Liver (tissue), 3 donors: ENCODE measurements at regions not wholly inside any gene's neighbourhood (a gene's known extent, or its start where the extent isn't known, plus 50 kb on each side); places are given as distances from the start of the nearest gene placed in this dataset.

Source experiments
- ATF3 ChIP-seq: IDR thresholded peaks from 2 replicates; pipeline ENCODE4 v1.6.1; 2016; ENCODE audit warnings: antibody characterized with exemption
- CTCF ChIP-seq: fragments of 150-350 bp; IDR thresholded peaks from 2 replicates; pipeline ENCODE4 v1.5.1; 2017; ENCODE audit warnings: improper control_type of control experiment, low read depth, low read length; ENCODE audit not compliant: missing input control
- FOXA1 ChIP-seq: IDR thresholded peaks from 2 replicates; pipeline ENCODE4 v1.6.1; 2016; ENCODE audit warnings: antibody characterized with exemption
- HNF4A ChIP-seq, 2 donors: conservative IDR thresholded peaks; 2 replicates each; pipeline ENCODE4 v1.6.1; 2016; ENCODE audit warnings: antibody characterized with exemption in 2 of 2, mild to moderate bottlenecking in 2 of 2
- JUND ChIP-seq, 2 donors: IDR thresholded peaks; 2 replicates each; pipeline ENCODE4 v1.6.1; 2016; ENCODE audit warnings: antibody characterized with exemption in 2 of 2
- MAX ChIP-seq: IDR thresholded peaks from 2 replicates; pipeline ENCODE4 v1.6.1; 2016; ENCODE audit warnings: antibody characterized with exemption
- NR2F2 ChIP-seq: IDR thresholded peaks from 2 replicates; pipeline ENCODE4 v1.6.1; 2016; ENCODE audit warnings: antibody characterized with exemption
- RAD21 ChIP-seq, 2 donors: IDR thresholded peaks; 2 replicates each; pipeline ENCODE4 v1.6.1; 2016; ENCODE audit warnings: antibody characterized with exemption in 2 of 2, mild to moderate bottlenecking in 2 of 2
- REST ChIP-seq: IDR thresholded peaks from 2 replicates; pipeline ENCODE4 v1.6.1; 2016; ENCODE audit warnings: antibody characterized with exemption, mild to moderate bottlenecking
- RXRA ChIP-seq, 2 donors: IDR thresholded peaks; 2 replicates each; pipeline ENCODE4 v1.6.1; 2017 to 2018; ENCODE audit warnings: antibody characterized with exemption in 2 of 2, mild to moderate bottlenecking in 1 of 2
- SP1 ChIP-seq: IDR thresholded peaks from 2 replicates; pipeline ENCODE4 v1.6.1; 2018; ENCODE audit warnings: antibody characterized with exemption, mild to moderate bottlenecking
- TAF1 ChIP-seq: conservative IDR thresholded peaks from 2 replicates; pipeline ENCODE4 v1.6.1; 2016; ENCODE audit warnings: antibody characterized with exemption, mild to moderate bottlenecking
- YY1 ChIP-seq: IDR thresholded peaks from 2 replicates; pipeline ENCODE4 v1.6.1; 2016; ENCODE audit warnings: antibody characterized with exemption, mild to moderate bottlenecking
- ZBTB33 ChIP-seq: IDR thresholded peaks from 2 replicates; pipeline ENCODE4 v1.6.1; 2016; ENCODE audit warnings: antibody characterized with exemption
- donor health status: healthy.
- donor health status: healthy.

GRCh38 chr5:53785924-53786323 lies 225.5 kb downstream of the NDUFS4 start:
- TF ChIP-seq TAF1 = no peak
- TF ChIP-seq CTCF = no peak
- TF ChIP-seq RAD21 (IDR thresholded peaks at IDR 0.05) = no peak
- TF ChIP-seq SP1 = no peak
- no peak for TF ChIP-seq ATF3
- TF ChIP-seq REST = no peak
- no peak for TF ChIP-seq HNF4A (conservative IDR thresholded peaks at IDR 0.05)
- TF ChIP-seq JUND (IDR thresholded peaks at IDR 0.05) = no peak
- TF ChIP-seq NR2F2 = no peak
- TF ChIP-seq FOXA1 = no peak
- no peak for TF ChIP-seq YY1
- no peak for TF ChIP-seq MAX
- no peak for TF ChIP-seq RXRA (IDR thresholded peaks at IDR 0.05)
- TF ChIP-seq ZBTB33 = no peak
